HG03135 (cell line): ENCODE measurements at regions not wholly inside any gene's neighbourhood (a gene's known extent, or its start where the extent isn't known, plus 50 kb on each side); places are given as distances from the start of the nearest gene placed in this dataset.
A peak's percentile ranks its signal among the peaks of the same experiment; 100 is the strongest.
"Not testable (repeated sequence)": the region's sequence is repeated elsewhere in the genome, so short reads cannot be mapped to it uniquely, and the experiment has no call there.

Source experiments
- ATAC-seq: cut with Tn5 transposase; IDR thresholded peaks from one replicate; pipeline ENCODE4 v1.9.1; 2021; ENCODE audit warnings: mild to moderate bottlenecking, moderate library complexity; ENCODE audit not compliant: unreplicated experiment

GRCh38 chrX:76774912-76775311 lies 347.4 kb downstream of the MAGEE1 start:
- ATAC-seq, result not testable (repeated sequence)

GRCh38 chrX:76796311-76796710 lies 368.8 kb downstream of the MAGEE1 start:
- ATAC-seq, result no peak

GRCh38 chrX:76802708-76803107 lies 375.2 kb downstream of the MAGEE1 start:
- no peak for ATAC-seq

- no peak for ATAC-seq
Observed at GRCh38 chrX:76815754-76816153, 388.2 kb downstream of the MAGEE1 start.

- ATAC-seq, result not testable (repeated sequence)
Observed at GRCh38 chrX:76817279-76817678, 389.8 kb downstream of the MAGEE1 start.

GRCh38 chrX:76821276-76821675 lies 393.8 kb downstream of the MAGEE1 start:
- no peak for ATAC-seq

- no peak for ATAC-seq
Observed at GRCh38 chrX:76827672-76828071, 400.2 kb downstream of the MAGEE1 start.

- not testable (repeated sequence) for ATAC-seq
Observed at GRCh38 chrX:76840902-76841301, 413.4 kb downstream of the MAGEE1 start.

- no peak for ATAC-seq
Observed at GRCh38 chrX:76850851-76851250, 423.3 kb downstream of the MAGEE1 start.

GRCh38 chrX:76862509-76862908 lies 435.0 kb downstream of the MAGEE1 start:
- no peak for ATAC-seq

- no peak for ATAC-seq
Observed at GRCh38 chrX:76893930-76894329, 466.4 kb downstream of the MAGEE1 start.

- ATAC-seq, result no peak
Observed at GRCh38 chrX:76915836-76916235, 488.3 kb downstream of the MAGEE1 start.

- no peak for ATAC-seq
Observed at GRCh38 chrX:76918033-76918432, 490.5 kb downstream of the MAGEE1 start.

GRCh38 chrX:76919761-76920160 lies 492.3 kb downstream of the MAGEE1 start:
- no peak for ATAC-seq

- no peak for ATAC-seq
Observed at GRCh38 chrX:76920607-76921006, 493.1 kb downstream of the MAGEE1 start.

GRCh38 chrX:76921176-76921575 lies 493.7 kb downstream of the MAGEE1 start:
- ATAC-seq, result no peak

- no peak for ATAC-seq
Observed at GRCh38 chrX:76922100-76922499, 494.6 kb downstream of the MAGEE1 start.

- ATAC-seq, result not testable (repeated sequence)
Observed at GRCh38 chrX:76924616-76925015, 497.1 kb downstream of the MAGEE1 start.

- no peak for ATAC-seq
Observed at GRCh38 chrX:76931518-76931917, 504.0 kb downstream of the MAGEE1 start.

- ATAC-seq, result no peak
Observed at GRCh38 chrX:76957485-76957884, 489.7 kb upstream of the FGF16 start.

GRCh38 chrX:76971393-76972376 lies 475.5 kb upstream of the FGF16 start:
- peak; percentile 60 for ATAC-seq

- no peak for ATAC-seq
Observed at GRCh38 chrX:76977452-76977851, 469.7 kb upstream of the FGF16 start.
